GM19043 (cell line): ENCODE measurements at regions not wholly inside any gene's neighbourhood (a gene's known extent, or its start where the extent isn't known, plus 50 kb on each side); places are given as distances from the start of the nearest gene placed in this dataset.

Experiments
- ATAC-seq: cut with Tn5 transposase; IDR thresholded peaks from one replicate; pipeline ENCODE4 v1.9.1; 2021; ENCODE audit warnings: low read depth; ENCODE audit not compliant: unreplicated experiment

- no peak for ATAC-seq
These were observed 307.1 kb downstream of the GRB14 start for GRCh38 chr2:164314148-164314547.

GRCh38 chr2:164306872-164307271 is 314.4 kb downstream of the GRB14 start:
- no peak for ATAC-seq

- no peak for ATAC-seq
These were observed 318.5 kb downstream of the GRB14 start for GRCh38 chr2:164302786-164303185.

GRCh38 chr2:164288235-164288634 is 333.0 kb downstream of the GRB14 start:
- ATAC-seq: no peak

GRCh38 chr2:164287056-164287455 is 334.2 kb downstream of the GRB14 start:
- no peak for ATAC-seq

- no peak for ATAC-seq
These were observed 335.7 kb downstream of the GRB14 start for GRCh38 chr2:164285576-164285975.

GRCh38 chr2:164281896-164282295 is 339.4 kb downstream of the GRB14 start:
- ATAC-seq: no peak

- no peak for ATAC-seq
These were observed 345.6 kb downstream of the GRB14 start for GRCh38 chr2:164275659-164276058.

GRCh38 chr2:164260506-164260905 is 360.8 kb downstream of the GRB14 start:
- no peak for ATAC-seq

GRCh38 chr2:164257742-164258141 is 363.5 kb downstream of the GRB14 start:
- ATAC-seq: no peak

GRCh38 chr2:164252568-164253287 is 368.6 kb downstream of the GRB14 start:
- peak; percentile 64 for ATAC-seq

GRCh38 chr2:164243315-164243714 is 378.0 kb downstream of the GRB14 start:
- no peak for ATAC-seq

- no peak for ATAC-seq
These were observed 378.9 kb downstream of the GRB14 start for GRCh38 chr2:164242409-164242808.

GRCh38 chr2:164234074-164234473 is 387.2 kb downstream of the GRB14 start:
- ATAC-seq: no peak

GRCh38 chr2:164224007-164224406 is 397.3 kb downstream of the GRB14 start:
- ATAC-seq: no peak

GRCh38 chr2:164221473-164221872 is 399.8 kb downstream of the GRB14 start:
- ATAC-seq: no peak

GRCh38 chr2:164220265-164220664 is 401.0 kb downstream of the GRB14 start:
- ATAC-seq: no peak

- ATAC-seq: no peak
These were observed 407.4 kb downstream of the GRB14 start for GRCh38 chr2:164213916-164214315.

GRCh38 chr2:164205347-164205746 is 415.9 kb downstream of the GRB14 start:
- no peak for ATAC-seq

- no peak for ATAC-seq
These were observed 418.2 kb downstream of the GRB14 start for GRCh38 chr2:164203131-164203530.

- no peak for ATAC-seq
These were observed 423.0 kb downstream of the GRB14 start for GRCh38 chr2:164198256-164198655.

GRCh38 chr2:164190700-164191099 is 430.6 kb downstream of the GRB14 start:
- no peak for ATAC-seq

GRCh38 chr2:164189851-164190250 is 431.4 kb downstream of the GRB14 start:
- no peak for ATAC-seq
